NCI-H2196 treated with DMSO at 0.1 percent for 48 hours (cell line): ENCODE measurements at regions not wholly inside any gene's neighbourhood (a gene's known extent, or its start where the extent isn't known, plus 50 kb on each side); places are given as distances from the start of the nearest gene placed in this dataset.

ENCODE experiments used
- DNase-seq: peaks from one replicate; lab custom pipeline; 2025; ENCODE audit not compliant: unreplicated experiment; lab: John Stamatoyannopoulos, UW

- no peak for DNase-seq
These were observed 132.8 kb upstream of the ACVR2A start for GRCh38 chr2:147712051-147712450.

- no peak for DNase-seq
These were observed 133.8 kb upstream of the ACVR2A start for GRCh38 chr2:147711031-147711430.

GRCh38 chr2:147709655-147710054, 135.2 kb upstream of the ACVR2A start:
- DNase-seq = no peak

GRCh38 chr2:147703171-147703570, 141.7 kb upstream of the ACVR2A start:
- no peak for DNase-seq

GRCh38 chr2:147698166-147698565, 146.7 kb upstream of the ACVR2A start:
- no peak for DNase-seq

- DNase-seq = no peak
These were observed 148.4 kb upstream of the ACVR2A start for GRCh38 chr2:147696426-147696825.

- no peak for DNase-seq
These were observed 155.5 kb upstream of the ACVR2A start for GRCh38 chr2:147689220-147689909.

- no peak for DNase-seq
These were observed 156.6 kb upstream of the ACVR2A start for GRCh38 chr2:147688242-147688641.

- no peak for DNase-seq
These were observed 158.5 kb upstream of the ACVR2A start for GRCh38 chr2:147686365-147686764.

- DNase-seq = no peak
These were observed 159.9 kb upstream of the ACVR2A start for GRCh38 chr2:147684903-147685302.

GRCh38 chr2:147683380-147683779, 161.4 kb upstream of the ACVR2A start:
- DNase-seq = no peak

GRCh38 chr2:147681093-147681492, 163.7 kb upstream of the ACVR2A start:
- no peak for DNase-seq

- peak; percentile 37 for DNase-seq
These were observed 164.8 kb upstream of the ACVR2A start for GRCh38 chr2:147679955-147680531.

- DNase-seq = peak; percentile 50
These were observed 165.5 kb upstream of the ACVR2A start for GRCh38 chr2:147679191-147679954.

- DNase-seq = no peak
These were observed 179.7 kb upstream of the ACVR2A start for GRCh38 chr2:147665105-147665504.

GRCh38 chr2:147663962-147664361, 180.9 kb upstream of the ACVR2A start:
- no peak for DNase-seq

- no peak for DNase-seq
These were observed 181.5 kb upstream of the ACVR2A start for GRCh38 chr2:147663153-147663961.

- no peak for DNase-seq
These were observed 182.6 kb upstream of the ACVR2A start for GRCh38 chr2:147662221-147662620.

GRCh38 chr2:147660680-147661079, 184.1 kb upstream of the ACVR2A start:
- no peak for DNase-seq

- peak; percentile 11 for DNase-seq
These were observed 185.8 kb upstream of the ACVR2A start for GRCh38 chr2:147659051-147659450.
